HepG2 (cell line): ENCODE measurements at regions not wholly inside any gene's neighbourhood (a gene's known extent, or its start where the extent isn't known, plus 50 kb on each side); places are given as distances from the start of the nearest gene placed in this dataset.

ENCODE experiments used
- ATAC-seq: fragments of 200-7000 bp; cut with Tn5 transposase; 3 replicates; pipeline ENCODE4 v1.9.1; 2020; ENCODE audit warnings: mild to moderate bottlenecking, moderate library complexity
- BruUV-seq: library from RNA; stranded (reverse); fragments of 400-500 nt; replicated peaks from 2 replicates; lab custom pipeline; 2021; lab: Mats Ljungman, UMichigan
- CTCF ChIA-PET: fragments of 300-600 bp; formaldehyde crosslinking; extraction: SDS; loops from one replicate; lab custom pipeline; 2021; ENCODE audit warnings: low total read pairs, inconsistent platforms, low intra/inter-chr PET ratio; lab: Yijun Ruan, JAX
- POLR2A ChIA-PET: fragments of 350-600 bp; sonication (Branson Sonifier 250); formaldehyde crosslinking; loops from one replicate; lab custom pipeline; 2020; ENCODE audit warnings: antibody characterized with exemption, inconsistent platforms; lab: Yijun Ruan, JAX
- DNase-seq: peaks from one replicate; pipeline ENCODE4 v3.0.0-alpha.2; 2015; ENCODE audit warnings: low spot score
- FAIRE-seq: peaks from 3 replicates; lab custom pipeline; 2011; peaks lifted over from hg19 to GRCh38; lab: Jason Lieb, UNC
- H2AFZ ChIP-seq: one replicate; pipeline ENCODE4 v1.6.1; 2011; ENCODE audit warnings: low read length, inconsistent platforms
- H3K27ac ChIP-seq: fragments of 300-600 bp; 3 replicates; pipeline ENCODE4 v1.8.0; 2011; ENCODE audit warnings: mixed run types, mild to moderate bottlenecking, mixed read lengths, low read length, inconsistent platforms; ENCODE audit not compliant: insufficient read depth; ENCODE audit errors: extremely low read length
- H3K27me3 ChIP-seq, 2 experiments: fragments of 200-600 bp in 1 of 2; 2 replicates in 1 of 2; 3 replicates in 1 of 2; pipeline versions ENCODE4 v1.6.0 to v1.8.0; 2011; ENCODE audit warnings: low read length in 2 of 2, mild to moderate bottlenecking in 2 of 2, moderate library complexity in 2 of 2, inconsistent platforms in 1 of 2; ENCODE audit not compliant: insufficient read depth in 2 of 2, control insufficient read depth in 1 of 2
- H3K36me3 ChIP-seq, 2 experiments: fragments of 200-600 bp in 1 of 2; replicated peaks in 1 of 2; 2 replicates in 1 of 2; 3 replicates in 1 of 2; pipeline versions ENCODE4 v1.5.1 to v1.8.0; 2011; ENCODE audit warnings: low read length in 2 of 2, inconsistent platforms in 1 of 2; ENCODE audit not compliant: insufficient read depth in 2 of 2, control insufficient read depth in 1 of 2
- H3K4me1 ChIP-seq: 2 replicates; pipeline ENCODE4 v1.5.1; 2012; ENCODE audit warnings: low read length, inconsistent platforms; ENCODE audit not compliant: insufficient read depth
- H3K4me2 ChIP-seq: 2 replicates; pipeline ENCODE4 v1.6.0; 2011; ENCODE audit warnings: low read depth, low read length, inconsistent platforms
- H3K4me3 ChIP-seq, 3 experiments: fragments of 200-600 bp in 1 of 3; sonication (generic), shearing (Covaris generic) in 1 of 3; replicated peaks in 1 of 3; 2 replicates each; pipeline ENCODE4 v1.5.1; 2011 to 2016; ENCODE audit warnings: low read length in 3 of 3, inconsistent platforms in 2 of 3, low read depth in 2 of 3, mild to moderate bottlenecking in 2 of 3, control low read depth in 1 of 3, mixed read lengths in 1 of 3; ENCODE audit not compliant: insufficient read depth in 1 of 3
- H3K79me2 ChIP-seq: one replicate; pipeline ENCODE4 v1.6.1; 2011; ENCODE audit warnings: low read length, inconsistent platforms; ENCODE audit not compliant: insufficient read depth
- H3K9ac ChIP-seq: 2 replicates; pipeline ENCODE4 v1.6.0; 2011; ENCODE audit warnings: mild to moderate bottlenecking, low read depth, low read length, inconsistent platforms; ENCODE audit not compliant: insufficient read depth
- H3K9me3 ChIP-seq: 2 replicates; pipeline ENCODE4 v1.5.1; 2012; ENCODE audit warnings: mild to moderate bottlenecking, low read length
- H4K20me1 ChIP-seq: 2 replicates; pipeline ENCODE4 v1.6.0; 2011; ENCODE audit warnings: inconsistent platforms, mild to moderate bottlenecking, low read length, moderate library complexity; ENCODE audit not compliant: insufficient read depth
- ATF5 ChIP-seq: sonication (generic); formaldehyde crosslinking; IDR thresholded peaks from 2 replicates; pipeline ENCODE4 v1.4.0; 2020; ENCODE audit warnings: mild to moderate bottlenecking, low read depth, missing genetic modification reagents
- CCAR2 ChIP-seq: fragments of 200-400 bp; formaldehyde crosslinking; optimal IDR thresholded peaks from 2 replicates; pipeline ENCODE3; 2018; ENCODE audit warnings: low read depth, mild to moderate bottlenecking, low read length, moderate library complexity
- CHD4 ChIP-seq: fragments of 200-600 bp; sonication (generic); IDR thresholded peaks from 2 replicates; pipeline ENCODE4 v1.7.0; 2017; ENCODE audit warnings: mild to moderate bottlenecking, low read length, borderline replicate concordance
- IKZF4 ChIP-seq: sonication (generic); formaldehyde crosslinking; IDR thresholded peaks from 2 replicates; pipeline ENCODE4 v1.5.1; 2020; ENCODE audit warnings: borderline replicate concordance, mild to moderate bottlenecking, low read depth, missing genetic modification reagents; ENCODE audit errors: not compliant biosample characterization
- KDM1A ChIP-seq: IDR thresholded peaks from 2 replicates; pipeline ENCODE4 v1.6.1; 2016; ENCODE audit warnings: missing compliant biosample characterization
- PAWR ChIP-seq: sonication (generic); formaldehyde crosslinking; IDR thresholded peaks from 2 replicates; pipeline ENCODE4 v1.4.0; 2020; ENCODE audit warnings: missing genetic modification reagents, mild to moderate bottlenecking, borderline replicate concordance
- PHF21A ChIP-seq: sonication (generic); formaldehyde crosslinking; IDR thresholded peaks from 2 replicates; pipeline ENCODE4 v1.5.0; 2020; ENCODE audit warnings: mild to moderate bottlenecking, missing genetic modification reagents
- PPARG ChIP-seq: conservative IDR thresholded peaks from 2 replicates; pipeline ENCODE4 v1.6.1; 2016; ENCODE audit warnings: missing biosample characterization, missing genetic modification reagents
- RNF219 ChIP-seq: sonication (generic); formaldehyde crosslinking; IDR thresholded peaks from 2 replicates; pipeline ENCODE4 v1.5.0; 2020; ENCODE audit warnings: mild to moderate bottlenecking, missing genetic modification reagents
- ZFP41 ChIP-seq: sonication (generic); formaldehyde crosslinking; IDR thresholded peaks from 2 replicates; pipeline ENCODE4 v1.4.0; 2020; ENCODE audit warnings: mild to moderate bottlenecking, missing genetic modification reagents, borderline replicate concordance
- ZKSCAN1 ChIP-seq: fragments of 150-350 bp; IDR thresholded peaks from 2 replicates; pipeline ENCODE4 v1.6.1; 2014; ENCODE audit warnings: low read length
- ZNF44 ChIP-seq: sonication (generic); formaldehyde crosslinking; IDR thresholded peaks from 2 replicates; pipeline ENCODE4 v1.5.1; 2020; ENCODE audit warnings: mild to moderate bottlenecking, missing genetic modification reagents
- ZNF576 ChIP-seq: sonication (generic); formaldehyde crosslinking; IDR thresholded peaks from 2 replicates; pipeline ENCODE4 v1.4.0; 2020; ENCODE audit warnings: mild to moderate bottlenecking, missing genetic modification reagents
- ZNF776 ChIP-seq: sonication (generic); formaldehyde crosslinking; IDR thresholded peaks from 2 replicates; pipeline ENCODE4 v1.4.0; 2020; ENCODE audit warnings: mild to moderate bottlenecking, missing genetic modification reagents
- ZSCAN29 ChIP-seq: sonication (generic); formaldehyde crosslinking; conservative IDR thresholded peaks from 2 replicates; pipeline ENCODE4 v1.4.0; 2020; ENCODE audit warnings: mild to moderate bottlenecking, missing genetic modification reagents
- WGBS: methylation state at CpG from one replicate; pipeline ENCODE4 v1.1.6; 2017; ENCODE audit warnings: low lambda C conversion rate; 5-methylcytosine and 5-hydroxymethylcytosine counted together
- in situ Hi-C: cut with HindIII; loops from 2 replicates; pipeline ENCODE4 v1.10.0; 2017; ENCODE audit warnings: low pct_unique_long_range_greater_than_20kb; ENCODE audit not compliant: extremely low pct_ligation_motif_present
- intact Hi-C: fragments of 100-400 bp; cut with micrococcal nuclease; formaldehyde crosslinking; loops from one replicate; pipeline ENCODE4 v1.10.0; 2022; ENCODE audit not compliant: unreplicated experiment
- TF ChIP-seq, protein P1 (sequence below): sonication (generic); formaldehyde crosslinking; conservative IDR thresholded peaks from 2 replicates; pipeline ENCODE4 v1.8.0; 2022; ENCODE audit warnings: low read depth, missing genetic modification reagents

DNA sequence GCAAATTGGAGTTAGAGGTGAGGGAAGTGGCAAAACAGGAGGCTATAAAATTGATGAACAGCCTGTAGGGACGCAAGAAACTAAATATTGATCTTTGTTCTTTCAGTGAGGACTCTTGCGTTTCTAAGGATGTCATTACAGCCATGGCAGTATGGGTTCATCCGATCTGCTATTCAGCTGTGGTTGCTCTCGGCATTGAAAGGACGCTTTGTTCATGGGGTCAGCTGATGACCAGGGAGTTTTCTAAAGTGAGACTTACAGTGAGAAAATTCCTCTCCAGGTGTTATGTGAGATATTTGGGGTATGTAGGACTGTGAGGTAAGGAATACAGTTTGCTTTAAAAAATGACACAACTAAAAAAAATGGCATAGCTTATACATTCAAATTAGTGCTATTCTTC lies 52.7 kb upstream of the PELI1 start:
- Histone ChIP-seq H2AFZ (no peak overlapping the region), H3K27me3 (peaks cover 0 to 7% of the 10 kb centered on the region in 2 experiments; a peak in 1 of 5 replicates), H3K4me2 (no peak overlapping the region), H3K4me3 (no peak overlapping the region), H3K9me3 (no peaks in the 10 kb centered on the region), H3K27ac (no peak overlapping the region), H3K36me3 (no peaks in the 10 kb centered on the region), H3K79me2 (no peaks in the 10 kb centered on the region), H3K9ac (no peak overlapping the region), H4K20me1 (no peaks in the 10 kb centered on the region), H3K4me1 (no peaks in the 10 kb centered on the region)
- no peak for FAIRE-seq
- no TSS peak for BruUV-seq
- in situ Hi-C loops = no loop called here
- 21% methylated on average over 5 of the region's 5 CpGs for WGBS
- no peak for DNase-seq
- ATAC-seq = no peak
- TF ChIP-seq ZNF44 (CRISPR knock-in tag) (no peak), RNF219 (CRISPR knock-in tag) (no peak), ZFP41 (CRISPR knock-in tag) (no peak)
- intact Hi-C loops = no loop called here
- POLR2A ChIA-PET = no interaction called here
- CTCF ChIA-PET = no interaction called here

DNA sequence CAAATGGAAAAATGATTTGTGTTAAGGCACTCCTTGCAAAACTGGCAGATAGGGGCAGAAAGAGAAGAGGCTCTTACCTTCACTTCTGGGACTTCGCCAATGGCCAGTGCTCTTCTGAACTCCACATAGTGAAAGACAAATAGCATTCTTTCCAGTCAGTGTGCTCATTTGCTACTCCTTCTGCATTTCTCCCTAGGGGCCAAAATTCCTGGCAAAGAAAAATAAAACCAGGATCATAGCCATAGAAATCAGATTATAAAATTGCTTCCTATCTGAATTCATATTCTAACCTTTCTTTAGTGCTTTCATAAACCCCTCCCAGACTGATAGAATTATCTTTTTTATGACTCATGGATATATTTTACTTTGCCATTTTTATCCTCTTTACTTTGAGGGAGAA lies 56.9 kb upstream of the PELI1 start:
- 28% methylated on average over 1 of the region's 1 CpG for WGBS
- intact Hi-C loops (no loop called here), in situ Hi-C loops (no loop called here)
- DNase-seq (no peak), ATAC-seq (no peak), FAIRE-seq (no peak)
- H3K9me3 ChIP-seq = no peaks in the 10 kb centered on the region
- ChIA-PET CTCF (no interaction called here), POLR2A (no interaction called here)
- no peak overlapping the region for H3K9ac ChIP-seq
- H3K79me2 ChIP-seq = no peaks in the 10 kb centered on the region
- BruUV-seq = no TSS peak
- no peaks in the 10 kb centered on the region for H3K36me3 ChIP-seq
- H2AFZ ChIP-seq = no peak overlapping the region
- H3K4me3 ChIP-seq = no peak overlapping the region
- H3K27ac ChIP-seq = no peak overlapping the region
- no peaks in the 10 kb centered on the region for H4K20me1 ChIP-seq
- peaks cover 0 to 7% of the 10 kb centered on the region in 2 experiments; a peak in 2 of 5 replicates for H3K27me3 ChIP-seq
- no peak overlapping the region for H3K4me2 ChIP-seq
- no peaks in the 10 kb centered on the region for H3K4me1 ChIP-seq
- TF ChIP-seq PAWR (CRISPR knock-in tag) (no peak), ZKSCAN1 (no peak), CHD4 (no peak), KDM1A (CRISPR knock-in tag) (no peak), PHF21A (CRISPR knock-in tag) (no peak), ZNF576 (CRISPR knock-in tag) (no peak), ZNF776 (no peak), ATF5 (CRISPR knock-in tag) (no peak), ZSCAN29 (CRISPR knock-in tag) (no peak), IKZF4 (CRISPR knock-in tag) (no peak), PPARG (CRISPR knock-in tag) (no peak), CCAR2 (no peak)
- TF ChIP-seq, protein P1, sequence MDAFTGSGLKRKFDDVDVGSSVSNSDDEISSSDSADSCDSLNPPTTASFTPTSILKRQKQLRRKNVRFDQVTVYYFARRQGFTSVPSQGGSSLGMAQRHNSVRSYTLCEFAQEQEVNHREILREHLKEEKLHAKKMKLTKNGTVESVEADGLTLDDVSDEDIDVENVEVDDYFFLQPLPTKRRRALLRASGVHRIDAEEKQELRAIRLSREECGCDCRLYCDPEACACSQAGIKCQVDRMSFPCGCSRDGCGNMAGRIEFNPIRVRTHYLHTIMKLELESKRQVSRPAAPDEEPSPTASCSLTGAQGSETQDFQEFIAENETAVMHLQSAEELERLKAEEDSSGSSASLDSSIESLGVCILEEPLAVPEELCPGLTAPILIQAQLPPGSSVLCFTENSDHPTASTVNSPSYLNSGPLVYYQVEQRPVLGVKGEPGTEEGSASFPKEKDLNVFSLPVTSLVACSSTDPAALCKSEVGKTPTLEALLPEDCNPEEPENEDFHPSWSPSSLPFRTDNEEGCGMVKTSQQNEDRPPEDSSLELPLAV (CRISPR knock-in tag) = no peak
